IMR-90 (cell line): ENCODE measurements at regions not wholly inside any gene's neighbourhood (a gene's known extent, or its start where the extent isn't known, plus 50 kb on each side); places are given as distances from the start of the nearest gene placed in this dataset.

Source experiments
- ATAC-seq: fragments of 200-7000 bp; cut with Tn5 transposase; 2 replicates; pipeline ENCODE4 v1.9.1; 2020; ENCODE audit warnings: low read depth, mild to moderate bottlenecking, moderate library complexity
- BruUV-seq: library from RNA; stranded (reverse); fragments of 400-500 nt; replicated peaks from 2 replicates; lab custom pipeline; 2021; lab: Mats Ljungman, UMichigan
- CTCF ChIA-PET: fragments of 300-600 bp; formaldehyde crosslinking; extraction: SDS; loops from one replicate; lab custom pipeline; 2021; ENCODE audit warnings: antibody characterized with exemption; lab: Yijun Ruan, JAX
- POLR2A ChIA-PET: fragments of 300-600 bp; sonication (Branson Sonifier 250); formaldehyde crosslinking; loops from one replicate; lab custom pipeline; 2022; ENCODE audit warnings: antibody characterized with exemption; ENCODE audit not compliant: unreplicated experiment; lab: Charles Lee
- DNase-seq: peaks from one replicate; pipeline ENCODE4 v3.0.0; 2013
- H2AFZ ChIP-seq: replicated peaks from 2 replicates; pipeline ENCODE3; 2013; ENCODE audit warnings: low read length, mild to moderate bottlenecking; ENCODE audit not compliant: poor library complexity
- H2AK5ac ChIP-seq: 2 replicates; pipeline ENCODE4 v1.6.1; 2013; ENCODE audit warnings: low read depth, low read length, inconsistent platforms
- H2AK9ac ChIP-seq: replicated peaks from 2 replicates; pipeline ENCODE3; 2013; ENCODE audit warnings: mild to moderate bottlenecking, low read depth, low read length, moderate library complexity; ENCODE audit not compliant: poor library complexity
- H2BK120ac ChIP-seq: 2 replicates; pipeline ENCODE4 v1.6.1; 2013; ENCODE audit warnings: low read depth, low read length, inconsistent platforms
- H2BK15ac ChIP-seq: 3 replicates; pipeline ENCODE4 v1.6.1; 2013; ENCODE audit warnings: low read depth, low read length, inconsistent platforms
- H2BK20ac ChIP-seq: 2 replicates; pipeline ENCODE4 v1.6.1; 2013; ENCODE audit warnings: low read depth, mild to moderate bottlenecking, inconsistent platforms, low read length, moderate library complexity
- H2BK5ac ChIP-seq: 2 replicates; pipeline ENCODE4 v1.6.1; 2013; ENCODE audit warnings: mild to moderate bottlenecking, low read depth, low read length, inconsistent platforms; ENCODE audit not compliant: poor library complexity, severe bottlenecking
- H3K14ac ChIP-seq: replicated peaks from 2 replicates; pipeline ENCODE4 v1.6.1; 2013; ENCODE audit warnings: low read depth, low read length, inconsistent platforms
- H3K18ac ChIP-seq: 2 replicates; pipeline ENCODE4 v1.6.1; 2013; ENCODE audit warnings: low read depth, low read length, control low read depth
- H3K23ac ChIP-seq: 2 replicates; pipeline ENCODE4 v1.6.1; 2013; ENCODE audit warnings: low read depth, low read length, inconsistent platforms
- H3K27ac ChIP-seq: 2 replicates; pipeline ENCODE4 v1.5.1; 2013; ENCODE audit warnings: mild to moderate bottlenecking, control low read depth, low read length; ENCODE audit not compliant: insufficient read depth
- H3K27me3 ChIP-seq: 2 replicates; pipeline ENCODE4 v1.6.1; 2013; ENCODE audit warnings: low read length; ENCODE audit not compliant: control insufficient read depth, insufficient read depth
- H3K36me3 ChIP-seq: 2 replicates; pipeline ENCODE4 v1.6.1; 2013; ENCODE audit warnings: low read length, mixed read lengths; ENCODE audit not compliant: control insufficient read depth, insufficient read depth
- H3K4ac ChIP-seq: 2 replicates; pipeline ENCODE4 v1.6.1; 2013; ENCODE audit warnings: low read depth, low read length, inconsistent platforms
- H3K4me1 ChIP-seq: 2 replicates; pipeline ENCODE4 v1.6.1; 2013; ENCODE audit warnings: low read length, mixed read lengths; ENCODE audit not compliant: control insufficient read depth, insufficient read depth
- H3K4me2 ChIP-seq: 2 replicates; pipeline ENCODE4 v1.6.1; 2013; ENCODE audit warnings: low read depth, mild to moderate bottlenecking, control low read depth, low read length, moderate library complexity
- H3K4me3 ChIP-seq: 2 replicates; pipeline ENCODE4 v1.5.1; 2013; ENCODE audit warnings: low read depth, mild to moderate bottlenecking, control low read depth, low read length, moderate library complexity; ENCODE audit not compliant: insufficient read depth
- H3K56ac ChIP-seq: 2 replicates; pipeline ENCODE4 v1.6.1; 2013; ENCODE audit warnings: low read length, inconsistent platforms; ENCODE audit not compliant: insufficient read depth; ENCODE audit errors: extremely low read depth
- H3K79me1 ChIP-seq, 2 experiments: 2 replicates each; pipeline ENCODE4 v1.6.1; 2013; ENCODE audit warnings: low read length in 2 of 2, inconsistent platforms in 1 of 2, low read depth in 1 of 2
- H3K9ac ChIP-seq: 2 replicates; pipeline ENCODE4 v1.6.1; 2013; ENCODE audit warnings: low read depth, low read length, control low read depth
- H3K9me1 ChIP-seq: 2 replicates; pipeline ENCODE4 v1.6.1; 2013; ENCODE audit warnings: low read length, inconsistent platforms; ENCODE audit not compliant: insufficient read depth
- H3K9me3 ChIP-seq: 2 replicates; pipeline ENCODE4 v1.6.1; 2013; ENCODE audit warnings: low read length; ENCODE audit not compliant: control insufficient read depth, insufficient read depth
- H4K20me1 ChIP-seq: 2 replicates; pipeline ENCODE4 v1.6.1; 2013; ENCODE audit warnings: low read length, inconsistent platforms; ENCODE audit not compliant: insufficient read depth
- H4K5ac ChIP-seq: 2 replicates; pipeline ENCODE4 v1.6.1; 2013; ENCODE audit warnings: mild to moderate bottlenecking, low read depth, low read length, control low read depth
- H4K8ac ChIP-seq, 2 experiments: 2 replicates each; pipeline ENCODE4 v1.6.1; 2013; ENCODE audit warnings: low read depth in 2 of 2, low read length in 2 of 2, control low read depth in 1 of 2, inconsistent platforms in 1 of 2
- H4K91ac ChIP-seq: 2 replicates; pipeline ENCODE4 v1.6.1; 2013; ENCODE audit warnings: low read depth, low read length, inconsistent platforms; ENCODE audit not compliant: insufficient read depth
- BHLHE40 ChIP-seq: fragments of 150-350 bp; IDR thresholded peaks from 2 replicates; pipeline ENCODE4 v1.6.1; 2016; ENCODE audit warnings: mild to moderate bottlenecking, low read depth, low read length
- FOS ChIP-seq: fragments of 150-350 bp; IDR thresholded peaks from 2 replicates; pipeline ENCODE4 v1.6.1; 2016; ENCODE audit warnings: low read depth, low read length
- MAFK ChIP-seq: IDR thresholded peaks from 2 replicates; pipeline ENCODE4 v1.6.1; 2012; ENCODE audit warnings: low read depth, low read length, improper control_type of control experiment
- MAZ ChIP-seq: IDR thresholded peaks from 2 replicates; pipeline ENCODE4 v1.6.1; 2012; ENCODE audit warnings: low read depth, mild to moderate bottlenecking, low read length, improper control_type of control experiment, moderate library complexity, borderline replicate concordance
- SMC3 ChIP-seq: fragments of 150-350 bp; IDR thresholded peaks from 2 replicates; pipeline ENCODE4 v1.6.1; 2016; ENCODE audit warnings: low read depth, mild to moderate bottlenecking, antibody characterized with exemption, low read length, moderate library complexity
- WGBS, 2 experiments: methylation state at CpG; one replicate each; pipeline versions ENCODE4 v1.1.5 to v1.1.7; 2013; ENCODE audit warnings: missing lambda C conversion rate in 2 of 2; ENCODE audit not compliant: insufficient read length in 1 of 2; ENCODE audit errors: extremely low coverage in 2 of 2; 5-methylcytosine and 5-hydroxymethylcytosine counted together
- dilution Hi-C: fragments of 300-500 bp; cut with HindIII; formaldehyde crosslinking; loops from one replicate; pipeline ENCODE4 v1.14.3; 2018; ENCODE audit warnings: low sequenced_read_pairs; ENCODE audit not compliant: unreplicated experiment
- in situ Hi-C: fragments of 300-500 bp; cut with MboI; formaldehyde crosslinking; loops from 3 replicates; pipeline ENCODE4 v1.14.3; 2019; ENCODE audit warnings: low sequenced_read_pairs, inconsistent platforms, mixed read lengths
- intact Hi-C: fragments of 100-400 bp; cut with micrococcal nuclease; formaldehyde crosslinking; loops from 2 replicates; pipeline ENCODE4 v1.10.0; 2022
- TF ChIP-seq, protein P1 (sequence below): fragments of 150-350 bp; IDR thresholded peaks from 2 replicates; pipeline ENCODE4 v1.6.1; 2016; ENCODE audit warnings: low read depth, mild to moderate bottlenecking, low read length, moderate library complexity, borderline replicate concordance

GRCh38 chr5:125704888-125705287 lies 718.3 kb upstream of the GRAMD2B start:
- POLR2A ChIA-PET: no interaction called here

More at GRCh38 chr5:125704888-125705287, 718.3 kb upstream of the GRAMD2B start:
- Histone ChIP-seq H3K4ac (no peak overlapping the region), H3K27me3 (no peaks in the 10 kb centered on the region), H3K9me3 (no peaks in the 10 kb centered on the region), H3K4me3 (no peak overlapping the region), H2AK9ac (no peak overlapping the region), H4K91ac (no peak overlapping the region), H2BK20ac (no peak overlapping the region), H3K4me1 (0 out of 2 replicates have a peak, but pooled peaks cover 2% of the 10 kb centered on the region), H2BK120ac (no peak overlapping the region), H2BK15ac (no peak overlapping the region), H3K56ac (no peak overlapping the region), H3K27ac (no peak overlapping the region), H3K9me1 (no peaks in the 10 kb centered on the region), H3K4me2 (no peak overlapping the region), H3K79me1 (no peaks in the 10 kb centered on the region), H3K23ac (no peak overlapping the region), H3K36me3 (no peaks in the 10 kb centered on the region), H2BK5ac (no peak overlapping the region), H4K8ac (no peak overlapping the region), H4K20me1 (no peaks in the 10 kb centered on the region), H3K18ac (no peak overlapping the region), H3K14ac (no peak overlapping the region), H2AK5ac (no peak overlapping the region), H3K9ac (no peak overlapping the region), H4K5ac (no peak overlapping the region), H2AFZ (no peak overlapping the region)
- no peak for DNase-seq
- CTCF ChIA-PET: no interaction called here
- WGBS, 2 experiments: no CpG with 5 or more reads among the region's 1 CpG
- no peak for ATAC-seq
- intact Hi-C loops (no loop called here), dilution Hi-C loops (no loop called here), in situ Hi-C loops (no loop called here)
- TF ChIP-seq MAFK (no peak), MAZ (no peak), SMC3 (no peak), BHLHE40 (no peak), FOS (no peak)
- TF ChIP-seq, protein P1, sequence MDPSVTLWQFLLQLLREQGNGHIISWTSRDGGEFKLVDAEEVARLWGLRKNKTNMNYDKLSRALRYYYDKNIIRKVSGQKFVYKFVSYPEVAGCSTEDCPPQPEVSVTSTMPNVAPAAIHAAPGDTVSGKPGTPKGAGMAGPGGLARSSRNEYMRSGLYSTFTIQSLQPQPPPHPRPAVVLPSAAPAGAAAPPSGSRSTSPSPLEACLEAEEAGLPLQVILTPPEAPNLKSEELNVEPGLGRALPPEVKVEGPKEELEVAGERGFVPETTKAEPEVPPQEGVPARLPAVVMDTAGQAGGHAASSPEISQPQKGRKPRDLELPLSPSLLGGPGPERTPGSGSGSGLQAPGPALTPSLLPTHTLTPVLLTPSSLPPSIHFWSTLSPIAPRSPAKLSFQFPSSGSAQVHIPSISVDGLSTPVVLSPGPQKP: no peak
- BruUV-seq: no TSS peak
